IMR-90 (cell line): ENCODE measurements at regions not wholly inside any gene's neighbourhood (a gene's known extent, or its start where the extent isn't known, plus 50 kb on each side); places are given as distances from the start of the nearest gene placed in this dataset.

ENCODE experiments used
- ATAC-seq: fragments of 200-7000 bp; cut with Tn5 transposase; 2 replicates; pipeline ENCODE4 v1.9.1; 2020; ENCODE audit warnings: low read depth, mild to moderate bottlenecking, moderate library complexity
- BruUV-seq: library from RNA; stranded (reverse); fragments of 400-500 nt; replicated peaks from 2 replicates; lab custom pipeline; 2021; lab: Mats Ljungman, UMichigan
- CTCF ChIA-PET: fragments of 300-600 bp; formaldehyde crosslinking; extraction: SDS; loops from one replicate; lab custom pipeline; 2021; ENCODE audit warnings: antibody characterized with exemption; lab: Yijun Ruan, JAX
- POLR2A ChIA-PET: fragments of 300-600 bp; sonication (Branson Sonifier 250); formaldehyde crosslinking; loops from one replicate; lab custom pipeline; 2022; ENCODE audit warnings: antibody characterized with exemption; ENCODE audit not compliant: unreplicated experiment; lab: Charles Lee
- DNase-seq: peaks from one replicate; pipeline ENCODE4 v3.0.0; 2013
- H2AFZ ChIP-seq: replicated peaks from 2 replicates; pipeline ENCODE3; 2013; ENCODE audit warnings: low read length, mild to moderate bottlenecking; ENCODE audit not compliant: poor library complexity
- H2AK5ac ChIP-seq: 2 replicates; pipeline ENCODE4 v1.6.1; 2013; ENCODE audit warnings: low read depth, low read length, inconsistent platforms
- H2AK9ac ChIP-seq: replicated peaks from 2 replicates; pipeline ENCODE3; 2013; ENCODE audit warnings: mild to moderate bottlenecking, low read depth, low read length, moderate library complexity; ENCODE audit not compliant: poor library complexity
- H2BK120ac ChIP-seq: 2 replicates; pipeline ENCODE4 v1.6.1; 2013; ENCODE audit warnings: low read depth, low read length, inconsistent platforms
- H2BK15ac ChIP-seq: 3 replicates; pipeline ENCODE4 v1.6.1; 2013; ENCODE audit warnings: low read depth, low read length, inconsistent platforms
- H2BK20ac ChIP-seq: 2 replicates; pipeline ENCODE4 v1.6.1; 2013; ENCODE audit warnings: low read depth, mild to moderate bottlenecking, inconsistent platforms, low read length, moderate library complexity
- H2BK5ac ChIP-seq: 2 replicates; pipeline ENCODE4 v1.6.1; 2013; ENCODE audit warnings: mild to moderate bottlenecking, low read depth, low read length, inconsistent platforms; ENCODE audit not compliant: poor library complexity, severe bottlenecking
- H3K14ac ChIP-seq: replicated peaks from 2 replicates; pipeline ENCODE4 v1.6.1; 2013; ENCODE audit warnings: low read depth, low read length, inconsistent platforms
- H3K18ac ChIP-seq: 2 replicates; pipeline ENCODE4 v1.6.1; 2013; ENCODE audit warnings: low read depth, low read length, control low read depth
- H3K23ac ChIP-seq: 2 replicates; pipeline ENCODE4 v1.6.1; 2013; ENCODE audit warnings: low read depth, low read length, inconsistent platforms
- H3K27ac ChIP-seq: 2 replicates; pipeline ENCODE4 v1.5.1; 2013; ENCODE audit warnings: mild to moderate bottlenecking, control low read depth, low read length; ENCODE audit not compliant: insufficient read depth
- H3K27me3 ChIP-seq: 2 replicates; pipeline ENCODE4 v1.6.1; 2013; ENCODE audit warnings: low read length; ENCODE audit not compliant: control insufficient read depth, insufficient read depth
- H3K36me3 ChIP-seq: 2 replicates; pipeline ENCODE4 v1.6.1; 2013; ENCODE audit warnings: low read length, mixed read lengths; ENCODE audit not compliant: control insufficient read depth, insufficient read depth
- H3K4ac ChIP-seq: 2 replicates; pipeline ENCODE4 v1.6.1; 2013; ENCODE audit warnings: low read depth, low read length, inconsistent platforms
- H3K4me1 ChIP-seq: 2 replicates; pipeline ENCODE4 v1.6.1; 2013; ENCODE audit warnings: low read length, mixed read lengths; ENCODE audit not compliant: control insufficient read depth, insufficient read depth
- H3K4me2 ChIP-seq: 2 replicates; pipeline ENCODE4 v1.6.1; 2013; ENCODE audit warnings: low read depth, mild to moderate bottlenecking, control low read depth, low read length, moderate library complexity
- H3K4me3 ChIP-seq: 2 replicates; pipeline ENCODE4 v1.5.1; 2013; ENCODE audit warnings: low read depth, mild to moderate bottlenecking, control low read depth, low read length, moderate library complexity; ENCODE audit not compliant: insufficient read depth
- H3K56ac ChIP-seq: 2 replicates; pipeline ENCODE4 v1.6.1; 2013; ENCODE audit warnings: low read length, inconsistent platforms; ENCODE audit not compliant: insufficient read depth; ENCODE audit errors: extremely low read depth
- H3K79me1 ChIP-seq, 2 experiments: 2 replicates each; pipeline ENCODE4 v1.6.1; 2013; ENCODE audit warnings: low read length in 2 of 2, inconsistent platforms in 1 of 2, low read depth in 1 of 2
- H3K9ac ChIP-seq: 2 replicates; pipeline ENCODE4 v1.6.1; 2013; ENCODE audit warnings: low read depth, low read length, control low read depth
- H3K9me1 ChIP-seq: 2 replicates; pipeline ENCODE4 v1.6.1; 2013; ENCODE audit warnings: low read length, inconsistent platforms; ENCODE audit not compliant: insufficient read depth
- H3K9me3 ChIP-seq: 2 replicates; pipeline ENCODE4 v1.6.1; 2013; ENCODE audit warnings: low read length; ENCODE audit not compliant: control insufficient read depth, insufficient read depth
- H4K20me1 ChIP-seq: 2 replicates; pipeline ENCODE4 v1.6.1; 2013; ENCODE audit warnings: low read length, inconsistent platforms; ENCODE audit not compliant: insufficient read depth
- H4K5ac ChIP-seq: 2 replicates; pipeline ENCODE4 v1.6.1; 2013; ENCODE audit warnings: mild to moderate bottlenecking, low read depth, low read length, control low read depth
- H4K8ac ChIP-seq, 2 experiments: 2 replicates each; pipeline ENCODE4 v1.6.1; 2013; ENCODE audit warnings: low read depth in 2 of 2, low read length in 2 of 2, control low read depth in 1 of 2, inconsistent platforms in 1 of 2
- H4K91ac ChIP-seq: 2 replicates; pipeline ENCODE4 v1.6.1; 2013; ENCODE audit warnings: low read depth, low read length, inconsistent platforms; ENCODE audit not compliant: insufficient read depth
- BHLHE40 ChIP-seq: fragments of 150-350 bp; IDR thresholded peaks from 2 replicates; pipeline ENCODE4 v1.6.1; 2016; ENCODE audit warnings: mild to moderate bottlenecking, low read depth, low read length
- CEBPB ChIP-seq: IDR thresholded peaks from 2 replicates; pipeline ENCODE4 v1.6.1; 2012; ENCODE audit warnings: low read depth, low read length, improper control_type of control experiment
- CHD1 ChIP-seq: IDR thresholded peaks from 2 replicates; pipeline ENCODE4 v1.6.1; 2012; ENCODE audit warnings: low read depth, low read length, improper control_type of control experiment
- ELK1 ChIP-seq: fragments of 150-350 bp; IDR thresholded peaks from 2 replicates; pipeline ENCODE4 v1.6.1; 2016; ENCODE audit warnings: low read depth, mild to moderate bottlenecking, low read length, moderate library complexity, borderline replicate concordance
- FOS ChIP-seq: fragments of 150-350 bp; IDR thresholded peaks from 2 replicates; pipeline ENCODE4 v1.6.1; 2016; ENCODE audit warnings: low read depth, low read length
- MAFK ChIP-seq: IDR thresholded peaks from 2 replicates; pipeline ENCODE4 v1.6.1; 2012; ENCODE audit warnings: low read depth, low read length, improper control_type of control experiment
- MAZ ChIP-seq: IDR thresholded peaks from 2 replicates; pipeline ENCODE4 v1.6.1; 2012; ENCODE audit warnings: low read depth, mild to moderate bottlenecking, low read length, improper control_type of control experiment, moderate library complexity, borderline replicate concordance
- MXI1 ChIP-seq: IDR thresholded peaks from 2 replicates; pipeline ENCODE4 v1.6.1; 2012; ENCODE audit warnings: low read depth, mild to moderate bottlenecking, low read length, moderate library complexity, borderline replicate concordance
- NFE2L2 ChIP-seq: fragments of 150-350 bp; IDR thresholded peaks from 2 replicates; pipeline ENCODE4 v1.6.1; 2016; ENCODE audit warnings: low read depth, mild to moderate bottlenecking, low read length
- POLR2A ChIP-seq: IDR thresholded peaks from 2 replicates; pipeline ENCODE4 v1.6.1; 2012; ENCODE audit warnings: mild to moderate bottlenecking, low read depth, low read length
- RAD21 ChIP-seq: IDR thresholded peaks from 2 replicates; pipeline ENCODE4 v1.6.1; 2012; ENCODE audit warnings: low read length, improper control_type of control experiment
- RCOR1 ChIP-seq: IDR thresholded peaks from 2 replicates; pipeline ENCODE4 v1.6.1; 2012; ENCODE audit warnings: mild to moderate bottlenecking, low read length, improper control_type of control experiment; ENCODE audit not compliant: insufficient replicate concordance
- RFX5 ChIP-seq: IDR thresholded peaks from 2 replicates; pipeline ENCODE4 v1.8.0; 2012; ENCODE audit warnings: low read depth, mild to moderate bottlenecking, low read length, moderate library complexity
- SMC3 ChIP-seq: fragments of 150-350 bp; IDR thresholded peaks from 2 replicates; pipeline ENCODE4 v1.6.1; 2016; ENCODE audit warnings: low read depth, mild to moderate bottlenecking, antibody characterized with exemption, low read length, moderate library complexity
- WGBS, 2 experiments: methylation state at CpG; one replicate each; pipeline versions ENCODE4 v1.1.5 to v1.1.7; 2013; ENCODE audit warnings: missing lambda C conversion rate in 2 of 2; ENCODE audit not compliant: insufficient read length in 1 of 2; ENCODE audit errors: extremely low coverage in 2 of 2; 5-methylcytosine and 5-hydroxymethylcytosine counted together
- dilution Hi-C: fragments of 300-500 bp; cut with HindIII; formaldehyde crosslinking; loops from one replicate; pipeline ENCODE4 v1.14.3; 2018; ENCODE audit warnings: low sequenced_read_pairs; ENCODE audit not compliant: unreplicated experiment
- in situ Hi-C: fragments of 300-500 bp; cut with MboI; formaldehyde crosslinking; loops from 3 replicates; pipeline ENCODE4 v1.14.3; 2019; ENCODE audit warnings: low sequenced_read_pairs, inconsistent platforms, mixed read lengths
- intact Hi-C: fragments of 100-400 bp; cut with micrococcal nuclease; formaldehyde crosslinking; loops from 2 replicates; pipeline ENCODE4 v1.10.0; 2022
- TF ChIP-seq, protein P1 (sequence below): conservative IDR thresholded peaks from 2 replicates; pipeline ENCODE4 v1.5.1; 2012; ENCODE audit warnings: mild to moderate bottlenecking, low read depth, low read length, improper control_type of control experiment
- TF ChIP-seq, protein P2 (sequence below): fragments of 150-350 bp; IDR thresholded peaks from 2 replicates; pipeline ENCODE4 v1.6.1; 2017; ENCODE audit warnings: mild to moderate bottlenecking, antibody characterized with exemption, low read length, low read depth

DNA sequence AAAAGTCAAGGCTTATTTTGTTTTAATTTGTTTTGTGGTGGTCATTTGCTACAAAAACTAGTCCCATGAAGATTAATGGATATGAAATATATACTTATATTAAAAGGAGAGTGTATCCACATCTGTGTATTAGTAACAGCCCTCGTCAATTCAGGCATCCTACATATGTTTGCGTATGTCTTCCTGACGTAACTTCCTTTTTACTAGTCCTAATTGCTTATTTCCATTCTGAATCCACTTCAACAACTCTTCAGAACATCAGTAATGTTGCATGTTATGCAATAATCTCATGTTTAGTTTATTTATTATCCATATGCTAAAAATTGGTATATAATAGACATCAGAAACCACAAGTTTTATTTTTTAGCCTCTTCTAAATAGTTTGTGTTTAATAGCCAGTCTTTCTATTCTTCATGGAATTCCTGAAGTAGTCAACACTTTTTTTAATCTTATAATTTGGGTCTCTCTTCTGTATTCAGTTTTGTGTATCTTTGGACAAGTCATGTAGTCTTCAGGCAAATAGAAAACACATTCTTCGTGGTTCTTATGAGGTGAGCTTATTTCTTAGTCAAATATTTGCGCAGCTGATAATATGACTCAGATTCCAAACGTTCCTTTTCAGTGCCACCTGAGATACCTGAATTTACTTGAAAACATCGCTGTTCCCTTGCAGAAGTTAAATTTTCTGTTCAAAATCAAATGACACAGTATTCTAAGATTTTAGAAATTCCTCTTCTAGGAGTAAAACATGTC, 268.6 kb downstream of the CCDC59 start:
- 30% methylated on average over 2 of the region's 7 CpGs; no CpG with 5 or more reads in 1 of the 2 experiments for WGBS, 2 experiments
- Histone ChIP-seq H3K56ac (no peak overlapping the region), H2AFZ (no peak overlapping the region), H4K5ac (no peak overlapping the region), H2BK120ac (no peak overlapping the region), H3K4me2 (no peak overlapping the region), H3K27ac (no peak overlapping the region), H4K8ac (no peak overlapping the region), H3K4me3 (no peak overlapping the region), H3K9ac (no peak overlapping the region), H2AK5ac (no peak overlapping the region), H3K79me1 (no peaks in the 10 kb centered on the region), H2BK5ac (no peak overlapping the region), H3K4me1 (no peaks in the 10 kb centered on the region), H2BK15ac (no peak overlapping the region), H3K36me3 (no peaks in the 10 kb centered on the region), H3K27me3 (no peaks in the 10 kb centered on the region), H3K4ac (no peak overlapping the region), H3K9me1 (no peaks in the 10 kb centered on the region), H4K91ac (no peak overlapping the region), H3K18ac (no peak overlapping the region), H3K23ac (no peak overlapping the region), H2AK9ac (no peak overlapping the region), H2BK20ac (no peak overlapping the region), H3K9me3 (no peaks in the 10 kb centered on the region), H3K14ac (no peak overlapping the region), H4K20me1 (no peaks in the 10 kb centered on the region)
- POLR2A ChIA-PET: no interaction called here
- ATAC-seq (no peak), DNase-seq (no peak)
- in situ Hi-C loops: no loop called here
- dilution Hi-C loops: no loop called here
- CTCF ChIA-PET: no interaction called here
- BruUV-seq: no TSS peak
- intact Hi-C loops: no loop called here
- TF ChIP-seq POLR2A (no peak), MXI1 (no peak), CHD1 (no peak), BHLHE40 (no peak), FOS (no peak), ELK1 (no peak), MAZ (no peak), RAD21 (no peak), MAFK (no peak), SMC3 (no peak), RCOR1 (no peak), NFE2L2 (no peak), CEBPB (no peak), RFX5 (no peak)
- TF ChIP-seq, protein P1, sequence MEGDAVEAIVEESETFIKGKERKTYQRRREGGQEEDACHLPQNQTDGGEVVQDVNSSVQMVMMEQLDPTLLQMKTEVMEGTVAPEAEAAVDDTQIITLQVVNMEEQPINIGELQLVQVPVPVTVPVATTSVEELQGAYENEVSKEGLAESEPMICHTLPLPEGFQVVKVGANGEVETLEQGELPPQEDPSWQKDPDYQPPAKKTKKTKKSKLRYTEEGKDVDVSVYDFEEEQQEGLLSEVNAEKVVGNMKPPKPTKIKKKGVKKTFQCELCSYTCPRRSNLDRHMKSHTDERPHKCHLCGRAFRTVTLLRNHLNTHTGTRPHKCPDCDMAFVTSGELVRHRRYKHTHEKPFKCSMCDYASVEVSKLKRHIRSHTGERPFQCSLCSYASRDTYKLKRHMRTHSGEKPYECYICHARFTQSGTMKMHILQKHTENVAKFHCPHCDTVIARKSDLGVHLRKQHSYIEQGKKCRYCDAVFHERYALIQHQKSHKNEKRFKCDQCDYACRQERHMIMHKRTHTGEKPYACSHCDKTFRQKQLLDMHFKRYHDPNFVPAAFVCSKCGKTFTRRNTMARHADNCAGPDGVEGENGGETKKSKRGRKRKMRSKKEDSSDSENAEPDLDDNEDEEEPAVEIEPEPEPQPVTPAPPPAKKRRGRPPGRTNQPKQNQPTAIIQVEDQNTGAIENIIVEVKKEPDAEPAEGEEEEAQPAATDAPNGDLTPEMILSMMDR: no peak
- TF ChIP-seq, protein P2, sequence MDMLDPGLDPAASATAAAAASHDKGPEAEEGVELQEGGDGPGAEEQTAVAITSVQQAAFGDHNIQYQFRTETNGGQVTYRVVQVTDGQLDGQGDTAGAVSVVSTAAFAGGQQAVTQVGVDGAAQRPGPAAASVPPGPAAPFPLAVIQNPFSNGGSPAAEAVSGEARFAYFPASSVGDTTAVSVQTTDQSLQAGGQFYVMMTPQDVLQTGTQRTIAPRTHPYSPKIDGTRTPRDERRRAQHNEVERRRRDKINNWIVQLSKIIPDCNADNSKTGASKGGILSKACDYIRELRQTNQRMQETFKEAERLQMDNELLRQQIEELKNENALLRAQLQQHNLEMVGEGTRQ: no peak
